HG03442 (cell line): ENCODE measurements at regions not wholly inside any gene's neighbourhood (a gene's known extent, or its start where the extent isn't known, plus 50 kb on each side); places are given as distances from the start of the nearest gene placed in this dataset.
"Not testable (repeated sequence)": the region's sequence is repeated elsewhere in the genome, so short reads cannot be mapped to it uniquely, and the experiment has no call there.

Experiments
- ATAC-seq: cut with Tn5 transposase; IDR thresholded peaks from one replicate; pipeline ENCODE4 v1.9.1; 2021; ENCODE audit warnings: mild to moderate bottlenecking, moderate library complexity; ENCODE audit not compliant: unreplicated experiment

DNA sequence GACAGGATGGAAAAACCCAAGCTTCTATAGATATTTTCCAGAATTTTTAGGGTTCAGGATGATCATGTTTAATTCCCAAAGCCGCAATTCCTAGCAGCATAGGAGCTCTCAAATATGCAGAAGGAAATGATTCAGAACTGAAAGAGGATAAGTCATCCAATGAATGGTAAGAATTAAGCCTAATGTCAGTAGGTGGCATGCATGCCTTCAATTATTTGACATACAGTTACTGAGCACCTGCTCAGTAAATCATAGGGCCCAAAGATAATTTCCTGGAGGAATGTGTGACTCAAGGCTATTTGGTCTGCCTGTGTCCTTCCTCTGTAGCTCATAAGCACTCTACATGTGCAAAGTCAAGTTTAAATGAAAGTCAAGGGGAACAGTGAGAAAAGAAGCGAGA lies 116.8 kb upstream of the SLC38A4 start:
- ATAC-seq: no peak

DNA sequence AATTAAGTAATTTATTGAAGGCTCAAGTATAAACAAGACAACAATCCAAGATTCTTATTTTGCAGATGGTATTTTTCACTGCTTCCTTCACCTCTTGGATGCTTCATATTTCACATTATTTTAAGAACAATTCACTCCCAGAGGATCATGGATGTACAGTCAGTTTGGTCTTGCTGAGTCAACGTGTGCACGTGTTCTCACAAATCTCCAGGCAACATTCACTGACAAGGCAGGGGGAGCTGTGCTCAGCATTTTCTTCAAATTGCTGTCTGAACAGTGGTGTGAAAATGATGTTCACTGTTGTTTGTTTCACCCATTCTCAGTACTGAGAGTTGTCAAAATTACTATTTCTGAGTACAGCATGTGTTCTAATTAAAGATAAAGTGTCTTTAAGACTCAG lies 118.3 kb upstream of the SLC38A4 start:
- no peak for ATAC-seq

DNA sequence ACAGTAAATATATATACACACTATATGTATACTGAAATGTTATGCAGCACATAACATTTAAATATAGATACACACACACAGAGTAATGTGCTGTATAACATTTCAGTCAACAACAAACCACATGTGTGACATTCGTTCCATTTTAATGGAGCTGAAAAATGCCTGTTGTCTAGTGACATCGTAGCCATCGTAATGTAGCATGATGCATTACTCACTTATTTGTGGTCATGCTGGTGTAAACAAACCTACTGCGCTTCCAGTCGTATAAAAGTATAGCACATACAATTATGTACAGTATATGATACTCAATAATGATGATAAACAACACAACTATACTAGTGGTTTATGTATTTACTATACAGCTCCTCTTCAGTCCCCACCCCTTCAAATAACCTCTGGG lies 119.0 kb upstream of the SLC38A4 start:
- no peak for ATAC-seq

DNA sequence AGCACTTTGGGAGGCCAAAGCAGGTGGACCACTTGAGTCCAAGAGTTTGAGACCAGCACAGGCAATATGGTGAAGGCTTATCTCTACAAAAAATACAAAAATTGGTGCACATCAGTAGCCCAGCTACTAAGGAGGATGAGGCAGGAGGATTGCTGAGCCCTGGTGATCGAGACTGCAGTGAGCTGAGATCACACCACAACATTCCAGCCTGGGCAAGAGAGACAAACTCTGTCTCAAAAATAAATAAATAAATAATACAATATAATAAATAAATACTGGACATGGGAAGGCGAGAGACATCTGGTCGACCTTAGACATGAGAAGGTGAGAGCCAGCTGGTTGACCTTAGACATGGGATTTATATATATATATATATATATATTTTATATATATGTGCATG lies 119.8 kb upstream of the SLC38A4 start:
- ATAC-seq: no peak

DNA sequence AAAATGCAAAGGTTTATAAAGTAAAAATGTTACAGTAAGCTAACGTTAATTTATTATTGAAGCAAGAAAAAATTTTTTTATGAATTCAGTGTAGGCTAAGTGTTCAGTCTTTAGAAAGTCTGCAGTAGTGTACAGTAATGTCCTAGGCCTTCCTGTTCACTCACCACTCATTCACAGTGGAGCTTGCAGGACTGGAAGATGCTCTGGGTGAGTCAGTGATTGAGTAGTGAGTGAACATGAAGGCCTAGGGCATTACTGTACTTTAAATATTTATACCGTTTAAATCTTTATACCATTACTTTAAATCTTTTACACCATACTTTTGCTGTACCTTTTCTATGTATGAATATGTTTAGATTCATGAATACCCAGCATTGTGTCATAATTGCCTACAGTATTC lies 120.3 kb upstream of the SLC38A4 start:
- ATAC-seq: no peak

DNA sequence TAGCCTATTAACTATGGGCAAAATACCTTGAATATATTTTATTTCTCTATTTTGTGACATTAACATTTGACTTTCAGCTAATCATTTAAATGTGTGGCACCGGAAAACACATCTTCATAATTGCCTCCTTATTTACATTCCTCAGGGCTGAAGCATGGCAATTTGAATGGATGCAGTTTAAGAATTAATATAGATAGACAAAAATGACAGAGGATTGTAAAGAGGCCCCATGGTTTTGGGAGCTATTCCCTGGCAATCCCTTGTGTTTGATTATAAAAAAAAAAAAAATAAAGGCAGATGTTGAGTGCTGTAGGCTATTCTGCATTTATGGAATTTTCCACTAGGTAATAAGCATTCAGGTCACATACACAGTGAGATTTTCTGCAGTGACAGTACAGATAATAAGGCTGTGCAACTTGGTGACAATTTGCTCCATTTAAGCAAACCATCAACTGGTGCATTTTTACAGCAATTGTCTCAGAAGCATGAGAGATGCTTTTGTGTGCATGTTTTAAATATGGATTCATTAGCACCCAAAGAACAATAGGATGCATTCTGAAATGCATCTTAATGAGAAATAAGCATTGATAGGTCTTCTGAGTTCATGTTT lies 123.2 kb upstream of the SLC38A4 start:
- no peak for ATAC-seq

DNA sequence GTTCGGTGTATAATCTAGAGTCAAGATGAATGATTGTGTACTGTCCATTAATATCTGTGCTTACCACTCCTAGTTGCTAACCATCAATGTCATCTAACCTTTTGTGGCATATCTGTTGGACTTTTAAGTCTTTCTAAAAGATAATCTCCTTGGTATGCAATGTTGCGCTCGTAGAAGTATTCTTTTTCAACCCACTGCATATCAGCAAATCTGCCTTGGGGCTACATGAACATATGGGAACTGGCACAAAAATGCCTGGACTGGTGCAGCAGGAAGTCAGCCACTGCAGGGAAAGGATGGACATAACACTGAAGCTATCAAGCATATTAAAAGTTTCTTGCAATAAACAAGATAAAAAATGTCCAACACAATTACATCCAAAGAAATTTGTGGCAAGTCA lies 124.3 kb upstream of the SLC38A4 start:
- ATAC-seq: no peak

DNA sequence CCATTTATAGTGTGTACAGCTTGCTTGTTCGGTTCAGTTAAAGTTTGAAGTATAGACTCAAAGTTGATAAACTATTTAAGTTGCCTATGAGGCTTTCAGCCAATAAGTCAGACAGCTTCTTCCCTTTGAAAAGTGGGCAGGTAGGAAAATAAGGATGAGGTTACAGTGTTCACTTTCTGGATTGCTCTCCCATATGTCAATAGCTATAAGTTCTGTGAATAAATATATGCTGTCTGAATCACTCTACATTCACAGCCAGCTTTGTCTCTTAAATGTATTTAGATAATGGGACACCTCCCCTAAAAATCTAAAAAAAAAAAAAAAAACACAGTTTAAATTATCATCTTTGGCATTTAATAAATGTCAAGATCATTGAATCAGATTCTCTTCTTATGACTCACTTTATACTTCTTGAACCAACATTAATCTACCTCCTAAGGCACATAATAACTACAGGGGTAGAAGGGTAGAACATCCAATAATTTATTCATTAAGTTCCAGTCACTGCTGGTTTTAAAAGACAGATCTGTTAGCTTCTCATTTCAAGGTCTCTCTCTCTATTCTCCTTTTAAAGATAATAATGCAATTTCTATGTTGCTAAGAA lies 126.4 kb upstream of the PCED1B start:
- ATAC-seq: no peak

DNA sequence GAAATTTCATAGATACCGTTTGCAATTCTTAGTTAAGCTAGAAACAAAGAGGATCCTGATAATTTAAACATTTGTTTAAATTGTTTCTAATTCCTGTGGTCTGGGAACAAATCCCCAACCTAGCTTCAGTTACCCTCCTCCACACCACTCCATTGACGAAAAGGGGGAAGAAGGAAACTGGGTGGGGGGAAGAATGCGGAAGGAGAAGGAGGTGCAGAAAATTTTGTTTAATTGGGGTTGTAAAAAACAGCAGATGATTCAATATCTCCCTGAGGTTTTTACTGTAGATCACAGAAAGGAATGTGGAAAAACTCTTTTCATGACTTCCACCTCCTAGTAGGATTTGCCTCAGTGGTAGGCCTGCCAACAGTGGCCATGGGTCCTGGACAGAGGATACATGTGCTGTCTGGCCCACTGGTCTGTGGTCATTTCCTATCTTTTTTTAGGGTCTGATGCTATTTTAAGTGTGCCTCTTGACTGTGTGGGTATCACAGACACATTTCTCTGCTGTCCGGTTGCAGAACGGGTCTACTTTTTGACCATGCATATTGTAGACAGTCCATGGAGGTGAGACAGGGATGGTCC lies 122.9 kb upstream of the PCED1B start:
- no peak for ATAC-seq

DNA sequence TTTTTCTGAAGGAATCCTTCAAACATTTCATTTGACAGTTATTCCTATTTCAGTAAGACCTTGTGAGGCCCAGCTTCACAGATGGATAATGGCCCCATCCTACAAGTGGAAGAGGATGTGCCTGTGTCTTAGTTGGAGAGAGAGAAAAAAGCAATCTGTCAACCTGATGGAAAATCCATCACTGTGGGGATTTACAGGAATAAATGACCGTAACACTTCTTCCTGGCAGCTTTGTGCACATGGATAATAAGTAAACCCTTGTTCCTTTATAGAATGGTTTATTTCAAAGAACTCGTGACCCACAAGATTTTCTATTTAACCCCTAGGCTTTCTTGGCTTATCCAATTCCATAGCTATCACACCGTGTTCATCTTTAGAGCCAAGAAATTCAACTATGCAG lies 121.4 kb upstream of the PCED1B start:
- ATAC-seq: no peak

DNA sequence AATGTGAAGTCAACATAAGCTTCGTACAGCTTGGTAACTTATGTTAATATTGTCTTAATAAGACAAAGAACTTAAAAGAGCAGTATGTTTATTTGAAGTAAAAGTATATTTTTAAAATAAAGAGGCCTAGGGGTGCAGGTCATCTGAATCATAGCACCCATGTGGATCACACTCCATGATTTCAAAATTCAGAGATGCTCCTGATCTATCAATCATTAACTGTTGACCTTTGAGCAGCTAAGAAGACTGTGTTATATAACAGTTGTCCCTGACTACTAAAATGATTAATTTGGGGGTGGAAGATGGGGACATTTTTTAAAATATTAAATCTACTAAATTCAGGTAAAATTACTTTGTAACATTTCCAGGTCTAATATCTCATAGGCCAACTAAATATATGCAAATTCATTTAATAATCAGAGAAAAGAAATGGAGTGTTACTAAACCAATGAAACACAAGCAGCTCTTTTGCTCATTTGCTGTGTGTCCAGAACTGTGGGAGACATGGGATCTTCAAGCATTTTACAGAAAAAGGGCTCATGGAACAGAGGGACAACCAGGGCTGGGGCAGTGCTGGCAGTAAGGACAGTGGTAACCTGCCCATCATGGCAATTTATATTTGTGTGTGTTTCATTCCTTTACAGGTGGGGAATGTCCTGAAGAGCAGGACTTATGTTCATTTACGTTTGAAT lies 120.7 kb upstream of the PCED1B start:
- no peak for ATAC-seq

DNA sequence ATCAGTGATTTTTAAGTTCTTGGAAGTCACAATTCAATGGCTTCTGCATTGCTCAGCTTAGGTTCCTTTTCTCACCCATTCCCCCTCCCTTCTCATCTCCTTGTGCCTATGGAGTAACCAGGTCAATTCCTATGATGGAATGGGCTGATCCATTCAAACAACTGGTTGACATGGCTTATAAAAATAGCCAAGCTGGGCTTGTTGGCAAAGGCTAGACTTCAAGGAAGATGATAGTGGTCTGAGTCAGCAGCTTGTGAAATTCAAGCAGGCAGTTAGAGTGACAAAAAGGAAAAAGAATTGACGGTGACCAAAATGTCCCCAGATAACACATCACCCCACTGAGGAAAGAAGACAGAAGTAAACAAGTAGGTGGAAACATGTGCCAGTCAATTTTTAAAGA lies 119.9 kb upstream of the PCED1B start:
- ATAC-seq: no peak

DNA sequence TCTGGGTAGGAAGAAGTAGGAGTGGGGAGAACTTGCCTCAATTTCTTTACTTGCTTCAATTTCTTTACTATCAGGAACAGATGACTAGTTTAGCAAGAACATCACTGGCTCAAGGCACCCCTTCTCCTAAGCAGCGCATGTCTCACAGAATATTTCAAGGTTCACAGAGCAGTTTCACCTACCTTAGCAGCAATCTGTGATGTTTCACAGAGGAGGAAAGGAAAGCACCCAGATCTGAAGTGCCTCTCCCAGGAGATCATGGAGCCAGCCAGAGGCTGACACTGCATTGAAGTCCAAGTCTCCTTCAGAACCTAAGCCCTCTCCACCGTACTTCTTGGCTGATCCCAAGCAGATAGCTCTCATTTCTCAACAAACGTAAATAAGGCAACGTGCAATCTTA lies 118.7 kb upstream of the PCED1B start:
- ATAC-seq: no peak

DNA sequence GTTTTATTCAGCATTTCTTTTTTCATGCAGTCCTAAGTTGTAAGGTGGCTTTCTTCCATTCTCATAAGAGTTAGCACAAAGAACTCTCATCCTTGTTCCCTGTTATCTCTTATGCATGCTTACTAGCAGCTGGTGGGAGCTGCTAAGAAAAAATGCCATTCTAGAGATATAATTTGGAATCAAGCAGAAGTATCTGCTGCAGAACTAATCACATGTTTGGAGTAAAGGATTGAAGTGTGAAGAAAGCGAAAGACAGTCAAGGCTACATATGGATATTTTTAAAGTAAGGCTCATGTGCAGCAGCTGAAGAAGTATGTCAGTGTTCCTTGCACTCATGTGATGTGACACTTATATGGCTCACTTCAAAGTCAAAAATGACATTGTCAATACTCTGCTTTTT lies 116.2 kb upstream of the PCED1B start:
- no peak for ATAC-seq

DNA sequence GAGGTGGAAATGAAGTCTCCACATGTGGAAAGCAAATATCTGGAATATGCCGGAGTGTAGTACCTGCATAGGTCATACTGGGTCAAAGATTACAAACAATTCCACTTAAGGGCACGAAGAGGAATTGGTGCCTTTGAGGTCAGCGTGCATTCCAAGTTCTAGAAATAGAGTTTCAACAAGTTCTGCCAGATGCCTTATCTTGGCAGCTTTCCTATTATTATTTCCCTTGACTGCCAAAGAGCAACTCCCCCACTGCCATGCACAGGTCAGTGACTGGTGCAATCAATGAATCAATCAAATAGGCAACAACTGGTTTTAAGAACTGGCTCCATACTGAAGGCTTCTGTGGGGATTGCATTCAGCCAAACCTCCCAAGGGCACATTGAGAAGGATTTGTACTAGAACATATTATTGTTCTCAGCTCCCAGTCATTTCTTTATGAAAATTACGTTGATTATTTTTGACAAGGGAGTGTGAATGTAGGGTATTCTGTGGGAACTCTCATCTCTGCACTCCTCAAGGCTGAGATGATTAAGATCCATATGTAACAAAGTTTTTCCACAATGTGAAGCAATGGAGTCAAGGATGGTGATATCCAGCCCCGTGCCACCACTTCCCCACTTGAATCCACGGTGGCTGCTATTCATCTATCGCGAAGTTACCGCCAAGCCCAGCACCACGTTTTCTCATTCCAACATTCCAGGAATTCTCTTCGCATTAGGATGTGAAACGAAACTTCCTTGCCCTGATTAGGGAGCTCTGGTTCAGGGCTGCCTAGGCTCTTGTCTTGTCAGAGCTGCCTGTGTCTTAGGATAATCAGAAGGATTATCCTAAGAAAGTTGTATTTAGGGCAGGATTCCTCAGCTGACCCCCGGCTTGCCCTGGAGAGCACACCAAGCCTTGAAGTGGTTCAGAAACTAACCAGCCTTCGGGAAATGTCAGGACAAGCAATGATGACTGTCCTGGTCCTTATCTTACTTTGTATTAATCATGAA lies 115.1 kb upstream of the PCED1B start:
- ATAC-seq: no peak

DNA sequence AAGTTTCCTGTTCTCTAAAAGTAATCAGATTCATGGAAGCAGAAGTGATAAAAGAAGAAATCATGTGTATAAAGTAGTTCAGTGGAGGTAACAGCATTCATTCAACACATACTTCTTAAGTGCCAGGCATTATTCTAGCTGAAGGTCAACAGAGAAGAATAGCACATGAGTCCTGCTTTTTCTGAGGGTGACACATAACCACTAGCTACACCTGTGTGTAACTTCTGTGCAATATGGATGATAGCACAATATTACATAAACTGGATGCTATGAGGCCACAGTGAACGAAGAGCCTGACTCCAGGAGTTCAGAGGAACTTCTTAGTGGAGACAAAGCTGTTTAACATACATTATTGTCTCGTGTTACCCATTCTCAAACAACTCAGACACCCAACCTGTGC lies 114.3 kb upstream of the PCED1B start:
- ATAC-seq: no peak

DNA sequence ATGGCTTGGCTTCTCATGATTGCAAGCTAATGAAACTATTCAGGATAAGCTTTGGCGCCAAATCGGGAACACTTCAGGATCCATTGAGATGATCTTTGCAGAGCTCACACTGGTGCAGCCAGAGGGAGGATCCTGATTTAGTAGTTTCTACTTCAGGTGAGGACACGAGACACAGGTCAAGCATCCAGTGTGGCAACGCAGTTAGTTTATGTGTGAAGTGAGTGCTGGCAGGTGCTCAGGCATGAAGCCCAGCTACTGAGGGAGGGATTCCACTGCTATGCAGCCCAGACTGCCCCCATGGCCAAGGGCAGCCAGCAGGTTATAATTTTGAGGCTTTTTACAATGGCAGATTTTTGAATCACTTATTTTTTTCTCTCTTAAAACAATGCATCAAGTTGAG lies 113.5 kb upstream of the PCED1B start:
- ATAC-seq: no peak

DNA sequence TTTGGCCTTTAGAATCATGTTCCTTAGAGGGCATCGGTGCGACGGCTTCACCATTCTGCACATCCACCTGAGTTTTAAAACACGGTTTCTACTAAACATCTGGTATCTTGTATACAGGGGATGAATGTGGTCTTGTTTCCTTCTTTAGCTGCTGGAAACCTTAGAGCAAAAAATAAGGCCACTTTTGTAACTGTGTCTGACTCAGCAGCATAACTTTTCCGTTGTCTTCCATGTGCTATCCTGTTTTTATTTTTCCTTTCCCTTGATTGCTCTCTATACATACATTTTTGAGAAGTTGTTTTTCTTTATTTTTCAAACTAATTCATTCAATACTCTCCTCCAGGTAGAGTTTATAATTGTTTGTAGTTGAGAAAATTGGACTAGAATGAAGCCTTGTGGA lies 108.8 kb upstream of the PCED1B start:
- ATAC-seq: no peak

DNA sequence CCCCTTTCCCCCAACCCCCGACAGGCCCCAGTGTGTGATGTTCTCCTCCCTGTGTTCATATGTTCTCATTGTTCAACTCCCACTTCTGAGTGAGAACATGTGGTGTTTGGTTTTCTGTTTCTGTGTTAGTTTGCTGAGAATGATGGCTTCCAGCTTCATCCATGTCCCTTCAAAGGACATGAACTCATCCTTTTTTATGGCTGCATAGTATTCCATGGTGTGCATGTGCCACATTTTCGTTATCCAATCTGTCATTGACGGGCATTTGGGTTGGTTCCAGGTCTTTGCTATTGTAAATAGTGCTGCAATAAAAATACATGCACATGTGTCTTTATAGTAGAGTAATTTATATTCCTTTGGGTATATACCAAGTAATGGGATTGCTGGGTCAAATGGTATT lies 105.5 kb upstream of the PCED1B start:
- not testable (repeated sequence) for ATAC-seq

DNA sequence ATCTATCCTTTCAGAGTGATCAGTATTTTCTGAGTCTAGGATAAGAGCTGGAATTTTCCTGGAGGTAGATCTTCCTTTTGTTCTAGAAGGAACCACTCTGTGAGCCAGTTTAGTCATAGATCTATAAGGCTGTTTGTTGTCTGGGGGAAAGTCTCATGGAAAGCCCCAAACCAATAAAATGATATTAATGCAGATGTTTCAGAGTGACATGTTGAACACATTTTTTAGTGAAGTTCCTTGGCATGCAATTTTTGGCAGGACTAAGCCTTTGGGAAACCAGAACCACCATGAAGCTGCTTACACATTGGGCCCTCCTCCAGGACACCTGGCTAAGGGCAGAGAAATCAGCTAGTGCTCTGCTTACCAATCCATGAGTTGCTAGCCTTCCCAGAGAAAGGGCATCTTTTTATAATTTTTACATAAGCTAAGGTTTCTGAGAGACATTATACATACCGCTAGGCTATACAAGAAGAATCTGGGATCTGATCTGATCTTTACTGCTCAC lies 101.5 kb upstream of the PCED1B start:
- no peak for ATAC-seq

DNA sequence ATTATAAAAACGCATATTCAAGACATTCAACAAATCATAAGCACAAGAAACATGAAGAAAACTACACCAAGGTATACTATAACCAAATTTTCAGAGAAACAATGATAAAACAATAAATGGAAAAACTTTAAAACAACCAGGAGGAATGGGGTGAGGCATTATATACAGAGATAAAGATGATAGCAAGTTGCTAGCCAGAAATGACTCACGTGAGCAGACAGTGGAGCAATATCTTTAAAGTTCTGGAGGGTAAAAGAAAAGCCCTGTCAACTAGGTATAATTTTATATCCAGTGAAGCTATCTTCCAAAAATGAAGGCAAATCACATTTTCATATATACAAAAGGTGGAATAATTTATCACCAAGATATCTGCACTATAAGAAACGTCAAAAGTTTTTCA lies 97.8 kb upstream of the PCED1B start:
- ATAC-seq: no peak
